Limb (tissue), 2 donors: ENCODE measurements at regions not wholly inside any gene's neighbourhood (a gene's known extent, or its start where the extent isn't known, plus 50 kb on each side); places are given as distances from the start of the nearest gene placed in this dataset.
"Not testable (repeated sequence)": the region's sequence is repeated elsewhere in the genome, so short reads cannot be mapped to it uniquely, and the experiment has no call there.

Experiments
- DNase-seq, 2 donors: peaks; one replicate each; pipeline ENCODE4 v3.0.0-alpha.2; 2016; ENCODE audit errors: extremely low spot score in 2 of 2

- no peak for DNase-seq
Measured at GRCh38 chr2:210730672-210731071, 174.3 kb downstream of the CPS1 start.

GRCh38 chr2:210746826-210747225 is 190.4 kb downstream of the CPS1 start:
- DNase-seq, result not testable (repeated sequence)

DNA sequence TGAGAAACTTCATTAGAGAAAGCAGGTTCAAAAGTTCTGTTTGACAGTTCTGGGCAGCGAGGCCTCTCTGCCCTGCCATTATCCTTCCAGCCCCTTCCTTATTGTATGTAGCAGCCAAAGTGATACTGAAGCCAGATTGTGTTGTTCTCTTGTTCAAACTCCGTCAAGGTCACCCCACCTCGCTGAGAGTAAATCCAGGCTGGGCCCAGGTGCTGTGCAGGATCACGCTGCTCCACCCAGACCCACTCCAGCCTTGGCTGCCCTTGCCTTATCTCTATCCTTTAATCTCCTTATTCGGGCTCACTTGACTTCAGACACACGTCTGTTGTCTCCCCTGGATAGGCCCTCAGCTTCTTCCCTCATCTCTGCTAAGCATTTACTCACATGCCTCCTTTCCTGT is 196.1 kb downstream of the CPS1 start:
- no peak for DNase-seq

GRCh38 chr2:210753386-210753785 is 197.0 kb downstream of the CPS1 start:
- DNase-seq, result no peak

- DNase-seq, result no peak
Measured at GRCh38 chr2:210756855-210757254, 200.5 kb downstream of the CPS1 start.

DNA sequence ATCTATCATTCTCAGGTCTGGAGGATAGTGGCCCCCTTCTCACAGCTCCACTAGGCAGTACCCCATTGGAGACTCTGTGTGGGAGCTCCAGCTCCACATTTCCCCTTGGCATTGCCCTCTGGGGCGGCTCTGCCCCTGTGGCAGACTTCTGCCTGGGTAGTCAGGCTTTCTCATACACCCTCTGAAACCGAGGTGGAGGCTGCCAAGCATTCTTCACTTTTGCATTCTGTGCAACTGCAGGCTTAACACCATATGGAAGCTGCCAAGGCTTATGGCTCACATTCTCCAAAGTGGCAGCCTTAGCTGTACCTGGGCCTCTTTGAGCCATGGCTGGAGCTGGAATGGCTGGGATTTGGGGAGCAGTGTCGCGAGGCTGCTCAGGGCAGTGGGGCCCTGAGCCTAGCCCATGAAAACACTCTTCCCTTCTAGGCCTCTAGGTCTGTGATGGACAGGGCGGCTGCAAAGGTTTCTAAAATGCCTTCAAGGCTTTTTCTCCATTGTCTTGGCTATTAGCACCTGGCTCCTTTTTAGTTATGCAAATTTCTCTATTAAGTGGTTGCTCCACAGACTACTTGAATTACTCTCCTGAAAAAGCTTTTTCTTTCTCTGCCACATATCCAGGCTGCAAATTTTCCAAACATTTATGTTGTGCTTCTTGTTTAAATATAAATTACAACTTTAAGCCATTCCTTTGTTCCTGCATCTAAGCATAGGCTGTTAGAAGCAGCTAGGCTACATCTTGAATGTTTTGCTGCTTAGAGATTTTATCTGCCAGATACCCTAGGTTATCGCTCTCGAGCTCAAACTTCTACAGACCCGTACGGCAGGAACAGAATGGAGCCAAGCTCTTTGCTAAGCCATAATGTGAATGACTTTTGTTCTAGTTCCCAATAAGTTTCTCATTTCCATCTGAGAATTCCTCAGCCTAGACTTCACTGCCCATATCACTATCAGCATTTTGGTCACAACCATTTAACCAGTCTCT is 206.5 kb downstream of the CPS1 start:
- DNase-seq, result no peak

DNA sequence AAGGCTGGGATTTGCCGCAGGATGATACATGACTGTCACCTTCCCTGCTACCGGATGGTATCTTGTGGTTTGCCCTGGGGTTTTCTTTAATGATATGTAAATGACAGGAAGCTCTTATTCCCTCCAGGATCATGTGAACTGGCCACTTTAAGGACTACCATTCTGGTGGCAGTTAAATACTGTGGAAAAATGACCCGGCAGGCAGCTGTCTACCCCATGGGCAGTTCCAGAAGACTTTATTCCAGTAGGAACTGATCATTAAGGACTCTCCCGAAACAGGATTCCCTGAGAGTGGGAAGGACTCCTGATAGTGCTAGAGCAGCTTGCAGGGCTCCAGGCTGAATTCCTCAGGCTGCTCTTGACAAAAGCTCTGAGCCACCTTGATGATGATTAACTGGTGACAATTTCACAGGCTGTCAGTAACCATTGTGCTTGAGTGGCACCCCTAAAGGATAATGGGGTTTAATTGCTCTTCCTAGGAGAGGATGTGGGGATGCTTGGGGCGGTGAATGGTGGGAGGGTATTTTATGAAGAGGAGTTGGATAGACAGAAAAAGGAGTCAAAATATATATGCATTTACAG is 212.0 kb downstream of the CPS1 start:
- no peak for DNase-seq

DNA sequence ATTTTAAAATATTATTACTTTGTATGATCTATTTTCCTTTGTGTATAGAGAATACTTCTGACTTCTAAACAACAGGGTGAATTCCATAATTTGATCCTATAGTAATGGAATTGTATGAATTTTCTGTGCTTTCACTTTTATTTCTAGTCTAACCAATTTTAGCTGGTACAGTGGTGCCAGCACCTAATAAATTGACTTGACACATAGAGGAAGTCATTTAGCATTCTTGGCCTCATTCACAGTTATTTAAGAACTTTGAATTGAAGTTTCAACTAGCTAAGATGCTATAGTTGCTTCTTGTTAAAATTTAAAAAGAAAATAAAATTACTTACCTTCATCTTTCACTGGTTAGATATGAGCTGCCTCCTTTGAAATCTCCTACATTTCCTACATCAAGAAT is 220.4 kb downstream of the CPS1 start:
- no peak for DNase-seq

GRCh38 chr2:210782222-210782621 is 225.8 kb downstream of the CPS1 start:
- DNase-seq, result no peak

GRCh38 chr2:210787831-210788230 is 231.4 kb downstream of the CPS1 start:
- DNase-seq, result not testable (repeated sequence)

GRCh38 chr2:210792000-210792399 is 235.6 kb downstream of the CPS1 start:
- no peak for DNase-seq

- no peak for DNase-seq
Measured at GRCh38 chr2:210795506-210795905, 239.1 kb downstream of the CPS1 start.

- no peak for DNase-seq
Measured at GRCh38 chr2:210798180-210798579, 241.8 kb downstream of the CPS1 start.

DNA sequence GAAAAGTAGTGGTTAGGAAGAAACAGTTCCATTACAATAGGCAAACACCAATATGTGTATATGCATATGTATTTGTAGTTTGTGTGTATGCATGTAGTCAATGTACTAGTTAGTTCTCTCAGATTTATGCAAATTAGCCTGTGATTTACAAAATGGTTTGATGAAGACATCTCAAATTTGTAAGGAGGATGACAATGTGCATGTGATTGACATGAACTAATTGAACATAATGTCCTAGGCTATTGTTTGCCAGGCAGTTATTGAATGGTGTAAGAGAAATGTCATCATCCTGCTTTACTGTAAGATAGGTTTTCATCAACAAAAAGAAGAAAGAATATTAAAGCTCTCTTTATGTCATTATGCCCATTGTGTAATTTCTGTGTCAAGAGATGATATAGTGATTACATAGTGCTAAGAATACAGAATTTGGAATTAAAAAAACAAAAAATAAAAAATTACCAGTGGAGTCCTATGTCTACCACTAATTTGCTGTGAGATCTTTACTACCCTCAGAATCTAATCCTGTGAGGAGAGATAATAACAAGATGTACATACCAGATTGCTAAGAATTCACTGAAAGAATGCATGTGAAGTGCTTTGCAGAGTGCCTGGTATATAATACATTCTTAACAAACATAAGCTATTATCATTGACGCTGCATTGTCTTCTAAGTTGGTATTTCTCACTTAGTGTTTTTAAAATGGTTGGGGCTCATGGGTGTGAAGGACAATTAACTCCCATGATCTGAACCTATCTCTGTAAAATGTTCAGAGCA is 258.0 kb downstream of the CPS1 start:
- DNase-seq, result no peak

GRCh38 chr2:210816769-210817168 is 260.4 kb downstream of the CPS1 start:
- no peak for DNase-seq

DNA sequence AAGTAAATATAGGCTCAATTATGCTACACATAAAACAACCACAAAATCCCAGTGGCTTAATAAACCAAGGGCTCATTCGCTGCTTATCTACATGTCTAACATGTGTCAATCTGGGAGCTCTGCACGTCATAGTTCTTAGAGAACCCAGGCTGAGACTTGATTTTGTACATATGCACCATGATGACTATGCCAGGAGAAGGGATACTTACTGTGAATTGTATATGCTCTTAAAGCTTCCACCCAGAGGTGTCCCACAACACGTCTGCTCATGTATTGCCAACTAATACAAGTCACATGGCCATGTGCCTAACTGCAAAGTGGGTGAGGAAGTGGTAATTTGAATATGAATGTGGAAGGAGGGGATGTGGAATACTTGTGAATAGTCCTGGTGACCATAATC is 262.1 kb downstream of the CPS1 start:
- DNase-seq, result no peak

DNA sequence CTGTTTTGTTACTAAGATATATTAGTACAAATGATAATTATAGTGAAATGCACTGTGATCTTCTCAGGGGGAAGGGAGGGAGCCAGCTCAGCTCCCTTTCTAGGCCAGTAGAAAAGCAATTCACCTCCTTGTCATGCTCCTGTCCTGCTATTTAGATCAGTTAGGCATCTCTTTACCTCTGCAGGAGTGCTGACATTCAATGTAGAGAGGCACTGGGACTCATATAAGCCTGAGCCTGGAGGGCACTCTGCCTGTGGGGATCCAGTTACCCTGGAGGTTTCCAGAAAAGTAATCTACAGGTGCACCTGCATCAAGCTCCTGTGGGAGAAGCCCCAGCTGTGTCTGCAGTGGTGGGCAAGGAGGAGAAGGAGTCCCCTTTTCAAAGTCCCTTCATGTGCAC is 277.0 kb downstream of the CPS1 start:
- DNase-seq, result no peak

DNA sequence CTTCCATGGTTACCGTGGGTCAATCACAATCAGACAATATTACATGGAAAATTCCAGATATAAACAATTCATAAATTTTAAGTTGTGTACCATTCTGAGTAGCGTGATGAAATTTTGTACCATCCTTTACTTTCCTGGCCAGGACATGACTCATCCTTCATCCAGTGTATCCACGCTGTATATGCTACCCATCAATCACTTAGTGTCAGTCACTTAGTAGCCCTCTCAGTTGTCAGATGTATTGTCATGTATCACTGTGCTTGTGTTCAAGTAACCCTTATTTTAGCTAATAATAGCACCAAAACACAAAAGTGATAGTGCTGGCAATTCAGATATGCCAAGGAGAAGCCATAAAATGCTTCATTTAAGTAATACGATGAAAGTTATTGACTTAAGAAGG is 282.6 kb downstream of the CPS1 start:
- DNase-seq, result no peak

GRCh38 chr2:210839450-210839849 is 283.1 kb downstream of the CPS1 start:
- no peak for DNase-seq

DNA sequence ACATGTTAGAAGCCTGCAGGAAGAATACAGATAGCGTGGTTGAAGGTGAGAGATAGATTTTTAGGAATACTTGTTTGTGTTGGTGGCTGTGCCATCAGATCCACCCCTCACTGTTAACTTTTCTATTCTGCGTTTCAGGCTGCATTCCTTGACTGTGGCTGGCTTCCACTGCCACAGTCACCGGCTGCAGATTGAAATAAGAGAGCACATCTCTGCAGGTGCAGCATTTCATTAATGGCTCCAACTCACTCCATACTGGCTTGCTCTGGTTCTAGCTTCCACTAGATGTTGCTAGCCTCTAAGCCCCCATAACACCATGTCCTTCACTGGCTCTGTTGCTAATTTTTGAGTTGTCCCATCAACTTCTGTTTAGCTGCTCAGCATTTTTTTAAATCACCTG is 286.5 kb downstream of the CPS1 start:
- DNase-seq, result no peak

- no peak for DNase-seq
Measured at GRCh38 chr2:210844016-210844415, 287.6 kb downstream of the CPS1 start.

GRCh38 chr2:210859314-210859713 is 302.9 kb downstream of the CPS1 start:
- no peak for DNase-seq
